GM18511 (cell line): ENCODE measurements at regions not wholly inside any gene's neighbourhood (a gene's known extent, or its start where the extent isn't known, plus 50 kb on each side); places are given as distances from the start of the nearest gene placed in this dataset.
"Not testable (repeated sequence)": the region's sequence is repeated elsewhere in the genome, so short reads cannot be mapped to it uniquely, and the experiment has no call there.

Experiments used
- ATAC-seq: cut with Tn5 transposase; IDR thresholded peaks from one replicate; pipeline ENCODE4 v1.9.1; 2021; ENCODE audit warnings: mild to moderate bottlenecking, moderate library complexity; ENCODE audit not compliant: unreplicated experiment

DNA sequence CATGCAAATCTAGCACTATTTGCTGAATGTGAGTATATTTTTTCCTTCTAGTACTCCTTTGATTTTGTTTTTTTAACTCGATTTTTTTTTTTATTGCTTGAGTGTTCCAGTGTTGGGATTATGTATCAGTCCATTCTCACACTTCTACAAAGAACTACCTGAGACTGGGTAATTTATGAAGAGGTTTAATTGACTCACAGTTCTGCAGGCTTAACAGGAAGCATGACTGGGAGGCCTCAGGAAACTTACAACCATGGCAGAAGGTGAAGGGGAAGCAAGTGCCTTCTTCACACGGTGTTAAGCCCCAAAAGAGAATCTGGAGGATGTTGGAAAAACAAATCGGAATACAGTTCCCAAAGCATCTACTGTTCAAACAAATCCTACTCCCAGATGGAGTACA lies 69.1 kb downstream of the ZNF518B start:
- not testable (repeated sequence) for ATAC-seq

DNA sequence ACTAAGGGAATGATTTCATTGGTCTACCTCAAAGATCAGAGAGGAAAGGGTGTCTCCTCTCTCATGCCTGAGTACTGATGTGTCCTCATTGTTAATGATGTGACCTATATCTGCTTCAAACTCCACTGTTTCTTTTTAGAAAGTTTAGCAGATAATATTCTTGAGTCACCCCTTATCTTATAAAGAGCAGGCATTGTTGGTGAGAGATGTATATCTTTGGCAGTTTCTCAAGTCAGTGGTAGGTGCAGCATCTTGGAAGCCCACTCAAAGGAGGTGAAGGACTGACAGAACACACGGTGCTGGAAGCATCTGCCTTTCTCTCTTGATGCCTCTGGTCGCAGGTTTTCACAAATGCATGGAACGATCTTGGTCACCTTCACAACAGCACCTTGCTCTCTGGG lies 71.2 kb downstream of the ZNF518B start:
- ATAC-seq: no peak

DNA sequence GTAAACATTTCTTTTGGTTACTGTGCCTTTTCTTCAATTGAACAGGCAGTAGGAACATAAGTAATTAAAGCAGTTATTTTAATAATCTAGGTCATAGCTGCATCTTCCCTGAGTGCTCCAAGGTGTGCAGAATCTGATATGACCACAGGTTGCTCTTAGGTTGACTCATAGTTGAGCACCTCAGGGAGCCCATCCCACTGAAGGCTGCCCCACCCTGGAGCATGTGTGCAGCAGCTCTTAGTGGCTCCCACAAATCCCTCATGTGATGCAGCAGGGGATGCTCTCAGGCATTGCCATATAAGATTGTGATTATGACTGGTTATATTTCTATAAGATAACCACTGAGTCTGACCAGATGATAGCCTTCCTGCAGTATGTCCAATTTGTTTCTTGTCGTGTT lies 72.3 kb downstream of the ZNF518B start:
- no peak for ATAC-seq

DNA sequence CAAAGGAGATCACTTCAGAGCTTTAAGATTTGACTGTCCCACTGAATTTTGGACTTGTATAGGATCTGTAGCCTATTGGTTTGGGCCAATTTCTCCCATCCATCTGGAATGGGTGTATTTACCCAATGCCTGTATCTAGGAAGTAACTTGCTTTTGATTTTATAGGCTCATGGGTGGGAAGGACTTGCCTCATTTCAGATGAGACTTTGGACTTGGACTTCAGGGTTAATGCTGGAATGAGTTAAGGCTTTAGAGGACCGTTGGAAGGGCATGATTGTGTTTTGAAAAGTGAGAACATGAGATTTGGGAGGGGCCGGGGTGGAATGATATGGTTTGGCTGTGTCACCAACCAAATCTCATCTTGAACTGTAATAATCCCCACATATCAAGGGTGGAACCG lies 73.8 kb downstream of the ZNF518B start:
- ATAC-seq: no peak

DNA sequence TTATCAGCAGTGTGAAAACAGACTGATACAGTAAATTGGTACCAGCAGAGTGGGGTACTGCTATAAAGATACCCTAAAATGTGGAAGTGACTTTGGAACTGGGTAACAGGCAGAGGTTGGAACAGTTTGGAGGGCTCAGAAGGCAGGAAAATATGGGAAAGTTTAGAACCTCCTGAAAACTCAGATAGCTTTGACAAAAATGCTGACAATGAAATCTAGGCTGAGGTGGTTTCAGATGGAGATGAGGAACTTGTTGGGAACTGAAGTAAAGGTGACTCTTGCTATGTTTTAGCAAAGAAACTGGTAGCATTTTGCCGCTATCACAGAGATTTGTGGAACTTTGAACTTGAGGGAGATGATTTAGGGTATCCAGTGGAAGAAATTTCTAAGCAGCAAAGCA lies 75.1 kb downstream of the ZNF518B start:
- ATAC-seq: not testable (repeated sequence)

DNA sequence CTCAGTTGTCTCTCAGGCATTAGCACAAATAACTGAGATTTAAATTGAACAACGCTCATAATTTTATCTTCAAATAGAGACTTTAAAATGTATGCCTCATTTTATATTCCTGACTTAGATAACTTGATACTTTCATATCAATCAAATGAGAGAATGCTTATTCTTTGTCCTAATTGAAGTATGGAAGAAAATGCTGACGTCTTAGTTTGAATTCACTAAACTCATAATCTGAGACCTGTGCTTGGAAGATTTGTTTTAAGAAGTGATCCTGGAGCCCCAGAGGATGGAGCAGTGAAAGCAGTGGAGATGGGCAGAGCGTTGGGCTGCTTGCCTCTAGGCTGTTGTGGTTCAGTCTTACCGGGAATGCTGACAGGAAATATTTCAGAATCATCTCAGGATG lies 76.1 kb downstream of the ZNF518B start:
- no peak for ATAC-seq

DNA sequence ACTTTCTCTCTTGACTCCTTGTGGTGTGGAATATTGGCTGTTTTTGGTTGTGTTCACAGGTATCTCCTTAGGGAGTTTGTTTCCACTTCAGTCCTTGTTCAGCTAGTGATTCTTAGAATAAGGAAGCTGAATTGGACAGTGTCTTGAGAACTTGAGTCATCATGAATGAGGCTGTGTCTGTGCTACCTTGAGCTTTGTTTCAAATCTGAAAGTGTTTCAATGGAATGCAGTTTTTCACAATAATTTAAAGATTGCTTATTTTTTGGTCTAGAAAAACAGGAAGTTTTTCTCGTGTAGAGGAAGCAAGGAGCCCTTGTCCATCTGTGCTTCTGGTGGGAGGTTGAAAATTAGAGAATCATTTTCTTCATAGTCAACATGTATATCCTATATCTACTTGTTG lies 76.5 kb downstream of the ZNF518B start:
- ATAC-seq: no peak

DNA sequence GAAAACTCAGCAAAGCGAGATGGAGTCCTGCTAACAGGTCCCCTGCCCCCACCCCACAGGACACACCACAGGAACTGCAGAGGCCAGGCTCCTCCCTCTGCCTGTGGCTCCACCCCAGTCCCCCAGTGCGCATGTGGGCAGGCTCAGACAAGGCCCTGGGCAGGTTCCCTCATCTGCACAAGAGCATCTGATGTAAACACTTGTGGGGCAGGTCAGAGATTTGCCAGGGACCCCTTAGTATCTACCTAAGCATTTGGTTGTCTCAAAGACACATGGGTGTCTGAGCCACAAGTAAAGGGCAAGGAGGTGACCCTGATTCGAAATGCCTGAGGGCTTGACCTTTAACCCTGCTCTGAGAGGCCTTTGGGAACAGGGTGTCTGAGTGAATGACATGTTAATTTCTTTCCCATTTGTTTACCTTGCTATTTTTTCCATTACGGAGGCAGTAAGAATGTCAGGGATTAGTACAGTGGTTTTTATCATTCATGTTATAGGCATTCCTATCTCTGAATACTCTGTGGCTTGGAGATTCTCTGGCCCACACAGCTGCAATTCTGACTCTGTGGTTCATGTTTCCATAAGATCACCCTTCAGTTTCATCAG lies 85.3 kb downstream of the ZNF518B start:
- no peak for ATAC-seq

DNA sequence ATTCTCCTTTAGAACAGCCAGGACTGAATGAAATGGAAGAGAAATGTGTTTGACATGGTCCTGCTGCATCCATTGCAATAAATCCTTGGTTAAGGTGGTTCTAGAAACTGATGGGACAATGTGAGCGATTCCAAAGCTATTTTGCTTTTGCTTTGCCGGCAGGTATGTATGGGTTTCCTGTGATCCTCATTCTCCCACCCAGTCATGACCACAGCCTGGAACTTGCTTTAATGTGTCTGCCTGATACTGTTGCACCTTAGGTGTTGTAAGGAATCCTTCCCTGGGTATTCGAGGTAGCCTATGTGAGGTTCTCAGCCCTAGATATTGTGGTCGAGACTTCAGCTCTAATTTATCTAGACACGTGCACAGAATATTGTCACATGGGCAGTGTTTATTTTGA lies 86.1 kb downstream of the ZNF518B start:
- no peak for ATAC-seq

DNA sequence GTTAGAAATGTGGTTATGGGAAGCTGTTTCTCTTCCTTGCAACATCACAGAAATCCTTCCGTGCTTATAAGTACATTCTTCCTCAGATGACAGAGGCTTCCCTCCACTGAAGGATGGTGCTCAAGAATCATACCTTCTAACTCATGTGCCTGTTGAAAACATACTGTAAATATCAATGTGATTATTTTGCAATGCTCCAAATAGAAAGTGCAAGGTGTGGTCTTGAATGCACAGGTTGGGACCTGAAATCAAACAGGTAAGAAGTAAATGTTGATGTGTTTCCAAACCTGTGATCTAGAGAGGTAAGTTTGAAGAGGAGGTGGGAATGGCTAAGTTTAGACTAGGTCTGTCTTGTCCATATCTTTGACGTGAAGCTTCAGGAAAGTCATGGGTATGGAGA lies 87.7 kb downstream of the ZNF518B start:
- no peak for ATAC-seq

DNA sequence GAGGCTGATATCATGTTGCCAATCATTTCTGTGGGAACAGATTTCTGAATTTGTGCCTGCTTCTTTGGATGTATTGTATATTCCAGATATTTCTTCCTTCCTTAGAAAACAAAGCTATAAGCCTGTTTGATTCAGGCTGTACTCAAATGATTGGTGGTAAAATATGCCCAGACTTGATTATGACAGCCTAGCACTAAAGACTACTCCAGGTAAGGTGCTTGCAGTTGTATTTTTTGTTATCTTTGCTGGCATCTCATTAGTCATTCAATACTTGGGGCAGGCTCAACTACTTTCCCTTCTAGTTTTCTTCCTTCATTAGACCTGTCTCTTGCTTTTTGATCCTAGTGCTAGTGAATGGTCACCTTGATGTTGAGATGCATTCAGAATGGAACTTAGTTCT lies 90.6 kb downstream of the ZNF518B start:
- no peak for ATAC-seq

DNA sequence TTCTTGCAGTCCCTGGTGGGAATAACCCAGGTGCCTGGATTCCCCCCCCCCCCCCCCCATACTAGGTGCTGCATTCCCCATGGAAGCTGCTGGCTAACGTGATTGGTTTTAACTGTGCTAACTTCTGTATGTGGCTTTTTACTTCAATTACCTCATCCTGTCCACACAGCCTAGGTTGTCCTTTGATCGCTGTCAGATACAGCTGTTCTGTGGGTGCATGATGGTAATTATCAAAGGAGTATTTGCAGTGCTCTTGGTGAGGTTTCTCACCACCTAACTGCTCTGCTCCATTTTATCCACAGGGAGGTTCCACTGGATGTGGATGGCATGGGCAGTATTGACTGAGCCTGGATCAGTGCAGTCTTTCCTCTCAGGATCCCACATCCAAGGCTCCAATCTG lies 93.0 kb downstream of the ZNF518B start:
- no peak for ATAC-seq

DNA sequence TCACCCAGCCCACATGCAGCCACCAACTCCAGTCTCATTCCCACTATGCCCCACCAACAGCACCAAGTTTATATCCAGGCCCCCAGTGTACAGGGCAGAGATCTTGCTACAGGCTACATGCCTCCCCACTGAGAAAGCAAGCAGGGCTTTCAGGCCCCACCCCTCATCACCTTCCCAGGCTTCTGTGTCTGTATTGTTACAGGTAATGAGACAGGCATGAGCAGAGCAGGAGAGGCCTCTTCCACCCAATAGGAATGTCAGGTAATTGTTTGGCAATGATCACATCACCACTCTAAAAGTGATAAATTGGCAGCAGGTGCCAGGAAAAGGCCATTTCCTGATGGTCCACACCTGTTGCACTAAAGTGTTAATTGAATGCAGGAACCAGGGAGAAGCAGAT lies 102.5 kb downstream of the ZNF518B start:
- no peak for ATAC-seq

DNA sequence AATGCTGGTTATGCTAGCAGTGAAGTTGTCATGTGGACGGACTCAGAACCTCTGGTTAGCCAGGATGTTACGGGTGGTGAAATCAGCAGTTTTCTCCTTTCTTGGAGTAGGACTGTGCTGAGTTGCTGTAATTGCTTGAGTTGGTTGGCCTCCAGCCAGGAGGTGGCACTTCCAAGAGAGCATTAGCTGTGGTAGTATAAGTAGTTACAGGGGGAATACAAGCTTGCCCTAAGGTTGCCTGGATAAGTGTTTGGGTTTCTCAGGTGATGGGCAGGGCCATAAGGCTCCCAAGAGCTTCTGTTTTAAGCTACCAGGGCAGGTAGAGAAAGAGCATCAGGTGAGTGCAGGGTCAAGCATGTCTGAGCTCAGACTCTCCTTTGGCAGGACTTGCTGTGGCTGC lies 103.0 kb downstream of the ZNF518B start:
- no peak for ATAC-seq

DNA sequence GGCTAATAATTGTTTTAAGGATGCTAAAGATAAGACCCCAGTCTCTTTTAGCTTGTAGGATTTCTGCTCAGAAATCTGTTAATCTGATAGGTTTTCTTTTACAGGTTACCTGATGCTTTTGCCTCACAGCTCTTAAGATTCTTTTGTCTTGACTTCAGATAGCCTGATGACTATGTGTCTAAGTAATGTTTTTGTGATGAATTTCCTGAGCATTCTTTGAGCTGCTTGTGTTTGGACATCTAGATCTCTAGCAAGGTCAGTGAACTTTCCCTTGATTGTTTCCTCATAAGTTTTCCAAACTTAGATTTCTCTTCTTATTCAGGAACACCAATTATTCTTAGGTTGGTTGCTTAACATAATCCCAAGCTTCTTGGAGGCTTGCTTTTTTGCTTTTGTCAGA lies 104.1 kb downstream of the ZNF518B start:
- no peak for ATAC-seq

DNA sequence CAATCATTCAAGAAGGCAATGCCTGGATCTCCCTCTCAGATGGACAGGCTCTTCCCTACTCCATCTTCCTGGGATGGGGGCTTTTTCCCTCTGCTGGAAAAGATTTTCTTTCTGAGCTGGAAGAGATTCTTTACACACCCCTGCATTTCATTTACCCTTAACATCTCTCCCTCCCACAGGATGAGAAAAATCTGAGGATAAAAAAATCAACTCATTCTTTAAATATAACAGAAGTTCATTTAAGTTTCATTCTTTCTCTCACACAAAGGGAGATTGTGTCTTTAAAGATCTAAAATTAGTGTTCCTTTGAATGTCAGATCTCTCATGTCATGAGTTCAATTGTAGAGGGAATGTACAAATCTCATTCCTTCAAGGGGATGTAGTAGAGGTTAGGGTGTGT lies 109.0 kb downstream of the ZNF518B start:
- no peak for ATAC-seq

DNA sequence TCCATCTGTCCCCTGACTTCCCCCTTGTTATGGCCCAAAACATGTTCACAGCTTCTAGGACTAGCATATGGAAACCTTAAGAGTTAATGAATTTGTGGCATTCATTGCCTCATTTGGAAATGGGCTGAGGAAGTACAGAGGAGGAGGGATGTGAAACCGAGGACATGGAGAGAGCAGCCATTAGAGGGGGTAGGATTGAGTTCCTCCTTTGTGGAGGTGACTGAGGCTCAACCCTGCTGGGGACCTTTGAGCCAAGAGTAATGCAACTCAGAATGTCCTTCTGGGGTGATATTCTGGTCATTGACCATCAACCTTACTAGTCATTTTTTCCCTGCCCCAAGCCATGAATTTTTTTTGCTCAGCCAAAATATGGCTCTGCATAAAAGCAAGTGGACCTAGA lies 109.4 kb downstream of the ZNF518B start:
- no peak for ATAC-seq

DNA sequence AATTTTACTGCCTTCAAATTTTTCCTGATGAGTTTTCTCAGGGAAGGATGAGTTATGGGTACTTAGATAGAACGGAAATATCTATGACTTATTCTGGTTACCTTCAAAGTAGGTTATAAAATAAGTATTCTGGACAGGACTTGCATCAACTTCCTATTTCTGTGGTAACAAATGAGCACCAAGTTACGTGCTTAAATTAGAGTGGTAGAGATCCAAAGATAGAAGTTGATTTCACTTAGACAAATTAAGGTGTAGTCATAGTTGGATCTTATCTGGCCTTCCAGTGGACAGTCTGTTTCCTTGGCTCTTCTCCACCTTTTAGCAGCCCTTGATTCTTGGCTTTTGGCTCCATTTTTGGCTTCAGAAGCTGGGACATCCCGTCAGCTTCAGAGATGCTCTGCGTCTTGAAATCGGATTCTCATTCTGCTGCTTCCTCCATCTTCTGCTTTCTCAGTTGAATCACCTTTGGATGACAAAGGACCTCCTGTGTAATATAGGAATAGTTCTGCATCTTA lies 109.9 kb downstream of the ZNF518B start:
- no peak for ATAC-seq

DNA sequence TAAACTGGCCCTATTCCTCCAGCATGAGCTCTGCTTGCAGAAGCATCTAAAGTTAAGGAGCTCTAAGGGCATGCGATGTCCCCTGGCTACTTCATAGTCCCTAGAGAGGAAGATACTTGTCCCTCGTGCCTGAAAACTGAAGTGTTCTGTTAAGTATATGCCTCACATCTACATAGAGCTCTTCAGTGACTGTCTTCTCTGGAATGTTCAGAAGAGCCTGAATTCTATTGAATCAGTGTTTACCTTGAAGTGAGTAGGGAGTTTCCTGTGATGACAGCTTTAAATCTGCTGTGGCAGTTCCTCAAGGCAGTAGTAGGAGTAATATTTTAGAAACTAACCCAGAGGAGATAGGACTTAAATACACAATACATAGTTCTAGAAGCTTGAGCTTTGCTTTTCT lies 111.2 kb downstream of the ZNF518B start:
- no peak for ATAC-seq

DNA sequence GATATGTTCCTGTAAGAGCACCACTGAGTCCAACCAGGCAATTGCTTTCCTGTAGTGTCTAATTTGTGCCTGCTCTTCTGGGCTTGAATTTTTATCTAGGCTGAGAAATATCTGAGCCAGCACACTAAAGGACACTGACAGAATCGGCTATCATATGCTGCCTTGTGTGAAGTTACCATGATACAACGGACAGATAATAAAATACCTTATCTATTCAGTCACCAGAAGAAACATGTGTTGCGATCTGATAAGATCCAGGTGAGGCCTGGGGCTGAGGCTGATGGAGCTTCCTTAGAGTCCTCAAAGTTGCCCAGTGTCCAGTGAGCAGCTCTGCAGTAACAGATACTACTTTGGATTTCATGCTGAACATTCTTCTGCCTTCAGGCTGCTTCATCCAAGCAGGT lies 111.8 kb downstream of the ZNF518B start:
- no peak for ATAC-seq

DNA sequence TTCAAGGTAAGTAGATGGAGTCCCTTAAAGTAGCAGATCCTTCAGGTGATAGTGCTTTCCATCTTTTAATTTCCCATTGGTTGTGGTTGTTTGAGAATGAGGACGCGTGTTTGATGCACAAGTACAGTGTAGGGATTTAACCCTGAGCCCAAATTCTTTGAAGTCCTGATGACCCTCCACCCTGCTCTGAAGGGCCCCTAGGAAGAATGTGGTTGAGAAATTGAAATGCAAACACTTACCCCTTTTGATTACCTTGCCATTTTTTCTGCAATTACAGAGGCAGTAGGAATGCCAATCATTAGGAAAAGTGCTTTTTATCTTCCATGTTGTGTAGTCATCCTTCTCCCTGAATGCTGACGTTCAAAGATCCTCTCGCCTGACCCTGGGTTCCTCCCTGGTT lies 112.4 kb downstream of the ZNF518B start:
- no peak for ATAC-seq

DNA sequence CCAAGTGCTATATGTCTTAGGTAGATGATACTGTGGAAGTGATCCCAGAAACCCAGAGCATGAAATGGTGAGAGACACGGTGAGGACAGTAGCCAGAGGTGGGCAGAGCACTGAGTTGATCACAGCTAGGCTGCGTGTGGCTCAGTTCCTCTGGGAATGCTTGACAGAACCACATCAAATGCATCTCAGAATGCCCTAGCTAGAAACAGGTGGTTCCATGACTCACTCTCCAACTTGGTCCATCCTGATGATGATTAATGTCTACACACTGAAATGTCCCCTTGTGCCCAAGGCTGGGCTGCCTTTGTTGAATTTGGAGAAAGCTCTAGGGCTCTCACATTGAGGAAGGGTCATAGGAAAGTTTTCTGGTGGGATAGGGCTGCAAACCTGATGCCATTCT lies 113.6 kb downstream of the ZNF518B start:
- no peak for ATAC-seq

DNA sequence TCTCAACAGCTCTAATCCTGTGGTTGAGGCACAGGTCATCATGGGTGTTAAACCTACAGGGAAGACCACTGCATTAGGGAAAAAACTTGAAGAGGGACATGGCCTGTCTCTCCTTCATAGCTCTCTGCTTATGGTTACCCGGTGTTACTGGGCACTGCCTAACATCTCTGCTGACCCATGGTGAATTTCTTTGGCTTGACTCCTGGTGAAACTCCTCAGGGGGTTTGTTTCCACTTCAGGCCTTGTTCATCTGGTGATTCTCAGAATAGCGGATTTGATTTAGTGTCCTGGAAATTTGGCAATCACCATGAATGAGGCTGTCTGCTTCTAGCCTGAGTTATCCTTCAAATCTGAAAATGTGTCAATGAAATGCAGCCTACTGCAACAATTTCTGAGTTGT lies 114.4 kb downstream of the ZNF518B start:
- no peak for ATAC-seq
